Activated CD8-positive, alpha-beta T cell treated with anti-CD3 and anti-CD28 coated beads for 36 hours (primary cell): ENCODE measurements at regions not wholly inside any gene's neighbourhood (a gene's known extent, or its start where the extent isn't known, plus 50 kb on each side); places are given as distances from the start of the nearest gene placed in this dataset.

ENCODE experiments used
- ATAC-seq: fragments of 200-7000 bp; cut with Tn5 transposase; one replicate; pipeline ENCODE4 v1.10.0; 2021; ENCODE audit warnings: mild to moderate bottlenecking, moderate library complexity
- CTCF ChIA-PET: fragments of 350-600 bp; sonication (Branson Sonifier 250); formaldehyde crosslinking; loops from one replicate; lab custom pipeline; 2021; ENCODE audit warnings: antibody characterized with exemption; lab: Charles Lee
- POLR2A ChIA-PET: fragments of 350-600 bp; sonication (Branson Sonifier 250); formaldehyde crosslinking; loops from one replicate; lab custom pipeline; 2021; ENCODE audit warnings: antibody characterized with exemption; lab: Charles Lee
- DNase-seq: peaks from one replicate; pipeline ENCODE4 v3.0.0-alpha.2; 2020
- H3K27ac Mint-ChIP-seq: one replicate; pipeline ENCODE4 v1.8.0; 2021; ENCODE audit warnings: mild to moderate bottlenecking, mixed read lengths
- H3K27me3 Mint-ChIP-seq: one replicate; pipeline ENCODE4 v1.8.0; 2021; ENCODE audit warnings: mixed read lengths
- H3K36me3 Mint-ChIP-seq: one replicate; pipeline ENCODE4 v1.8.0; 2021; ENCODE audit warnings: low read depth, mixed read lengths
- H3K4me1 Mint-ChIP-seq: one replicate; pipeline ENCODE4 v1.8.0; 2021; ENCODE audit warnings: low read depth, mixed read lengths
- H3K4me3 Mint-ChIP-seq: one replicate; pipeline ENCODE4 v1.8.0; 2021; ENCODE audit warnings: mild to moderate bottlenecking, moderate library complexity, mixed read lengths
- H3K9me3 Mint-ChIP-seq: one replicate; pipeline ENCODE4 v1.8.0; 2021; ENCODE audit warnings: mixed read lengths
- intact Hi-C: fragments of 100-400 bp; cut with micrococcal nuclease; formaldehyde crosslinking; loops from one replicate; pipeline ENCODE4 v1.10.0; 2022
- TF ChIP-seq, protein P1 (sequence below): fragments of 200-600 bp; IDR thresholded peaks from one replicate; pipeline ENCODE4 v1.8.0; 2022; ENCODE audit warnings: antibody characterized with exemption, mild to moderate bottlenecking

- intact Hi-C loops: no loop called here
Observed at GRCh38 chr5:143561219-143561618, 157.7 kb upstream of the NR3C1 start.

GRCh38 chr5:143560378-143560777 lies 156.9 kb upstream of the NR3C1 start:
- ChIA-PET POLR2A (no interaction called here), CTCF (no interaction called here)
- ATAC-seq (no peak), DNase-seq (no peak)
- Mint-ChIP-seq H3K9me3 (no peaks in the 10 kb centered on the region), H3K27me3 (no peaks in the 10 kb centered on the region), H3K4me1 (peaks cover 21% of the 10 kb centered on the region), H3K36me3 (no peaks in the 10 kb centered on the region), H3K27ac (no peak overlapping the region), H3K4me3 (no peak overlapping the region)
- TF ChIP-seq, protein P1, sequence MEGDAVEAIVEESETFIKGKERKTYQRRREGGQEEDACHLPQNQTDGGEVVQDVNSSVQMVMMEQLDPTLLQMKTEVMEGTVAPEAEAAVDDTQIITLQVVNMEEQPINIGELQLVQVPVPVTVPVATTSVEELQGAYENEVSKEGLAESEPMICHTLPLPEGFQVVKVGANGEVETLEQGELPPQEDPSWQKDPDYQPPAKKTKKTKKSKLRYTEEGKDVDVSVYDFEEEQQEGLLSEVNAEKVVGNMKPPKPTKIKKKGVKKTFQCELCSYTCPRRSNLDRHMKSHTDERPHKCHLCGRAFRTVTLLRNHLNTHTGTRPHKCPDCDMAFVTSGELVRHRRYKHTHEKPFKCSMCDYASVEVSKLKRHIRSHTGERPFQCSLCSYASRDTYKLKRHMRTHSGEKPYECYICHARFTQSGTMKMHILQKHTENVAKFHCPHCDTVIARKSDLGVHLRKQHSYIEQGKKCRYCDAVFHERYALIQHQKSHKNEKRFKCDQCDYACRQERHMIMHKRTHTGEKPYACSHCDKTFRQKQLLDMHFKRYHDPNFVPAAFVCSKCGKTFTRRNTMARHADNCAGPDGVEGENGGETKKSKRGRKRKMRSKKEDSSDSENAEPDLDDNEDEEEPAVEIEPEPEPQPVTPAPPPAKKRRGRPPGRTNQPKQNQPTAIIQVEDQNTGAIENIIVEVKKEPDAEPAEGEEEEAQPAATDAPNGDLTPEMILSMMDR: no peak
- intact Hi-C loops: no loop called here

More at GRCh38 chr5:143561219-143561618, 157.7 kb upstream of the NR3C1 start:
- Mint-ChIP-seq H3K4me3 (no peak overlapping the region), H3K9me3 (no peaks in the 10 kb centered on the region), H3K4me1 (peaks cover 21% of the 10 kb centered on the region), H3K36me3 (no peaks in the 10 kb centered on the region), H3K27me3 (no peaks in the 10 kb centered on the region), H3K27ac (no peak overlapping the region)
- no peak for DNase-seq
- no peak for ATAC-seq
- TF ChIP-seq, protein P1: no peak
- POLR2A ChIA-PET: no interaction called here
- CTCF ChIA-PET: no interaction called here

DNA sequence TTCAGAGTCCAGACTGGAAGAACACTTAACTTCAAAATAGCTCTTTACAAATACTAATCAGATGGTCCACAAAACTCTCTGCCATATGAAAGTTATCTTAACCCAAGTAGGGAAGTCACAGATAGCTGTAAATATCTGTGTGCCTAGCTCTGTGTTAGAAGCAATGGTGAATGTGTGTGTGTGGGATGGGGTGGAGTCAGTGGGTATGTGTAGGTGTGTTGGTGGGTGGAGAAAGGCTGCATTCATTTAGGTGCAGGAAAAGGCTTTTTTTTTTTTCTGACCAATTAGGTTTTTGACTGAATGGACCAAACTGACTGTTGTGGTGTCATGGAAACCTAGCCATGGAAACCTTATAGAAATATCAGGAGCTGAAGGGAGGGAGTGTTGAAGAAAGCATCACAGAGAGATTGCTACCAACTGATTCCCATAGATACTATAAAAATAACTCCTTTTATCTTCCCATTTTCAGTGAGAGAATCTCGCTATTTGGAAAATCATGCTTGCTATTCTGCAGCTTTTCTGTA lies 156.2 kb upstream of the NR3C1 start:
- Mint-ChIP-seq H3K27ac (no peak overlapping the region), H3K4me1 (peaks cover 19% of the 10 kb centered on the region), H3K9me3 (no peaks in the 10 kb centered on the region), H3K4me3 (no peak overlapping the region), H3K36me3 (no peaks in the 10 kb centered on the region), H3K27me3 (no peaks in the 10 kb centered on the region)
- no peak for ATAC-seq
- ChIA-PET CTCF (interaction anchor here (1.0 kb wide), 1 partner anchor 95 kb away, joined by 3 read pairs; no protein-coding TSS in a partner anchor), POLR2A (no interaction called here)
- no peak for DNase-seq
- TF ChIP-seq, protein P1: no peak
- intact Hi-C loops: no loop called here

DNA sequence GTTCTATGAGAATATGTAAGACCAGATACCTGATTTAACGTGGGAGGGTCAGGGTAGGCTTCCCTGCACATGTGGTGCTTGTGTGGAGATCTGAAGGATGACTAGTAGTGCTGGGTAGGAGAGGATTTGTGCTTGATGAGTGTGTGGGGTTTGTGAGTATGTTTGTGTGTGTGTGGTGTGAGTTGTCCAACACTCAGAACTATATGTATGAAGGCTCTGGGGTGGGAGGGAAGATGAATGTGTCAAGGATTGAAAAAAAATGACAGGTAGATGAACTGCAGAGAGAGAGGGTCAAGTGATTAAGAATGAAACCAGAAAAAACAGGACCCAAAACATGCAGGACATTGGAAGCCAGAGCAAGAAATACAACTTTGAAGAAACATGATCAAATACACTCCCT lies 154.6 kb upstream of the NR3C1 start:
- peaks cover 2% of the 10 kb centered on the region for H3K27me3 Mint-ChIP-seq
- DNase-seq (no peak), ATAC-seq (peak; percentile 27)
- H3K4me1 Mint-ChIP-seq: peaks cover 15% of the 10 kb centered on the region
- H3K27ac Mint-ChIP-seq: no peak overlapping the region
- intact Hi-C loops: no loop called here
- no peak overlapping the region for H3K4me3 Mint-ChIP-seq
- no peaks in the 10 kb centered on the region for H3K36me3 Mint-ChIP-seq
- CTCF ChIA-PET: no interaction called here
- no peaks in the 10 kb centered on the region for H3K9me3 Mint-ChIP-seq
- TF ChIP-seq, protein P1: no peak
- POLR2A ChIA-PET: no interaction called here

GRCh38 chr5:143557061-143557818 lies 153.8 kb upstream of the NR3C1 start:
- H3K27ac Mint-ChIP-seq: no peak overlapping the region
- DNase-seq (no peak), ATAC-seq (peak; percentile 53)
- ChIA-PET POLR2A (interaction anchor here (0.6 kb wide), 1 partner anchor 1170 kb away, joined by 3 read pairs; no protein-coding TSS in a partner anchor), CTCF (no interaction called here)
- peaks cover 4% of the 10 kb centered on the region for H3K27me3 Mint-ChIP-seq
- H3K36me3 Mint-ChIP-seq: no peaks in the 10 kb centered on the region
- intact Hi-C loops: no loop called here
- TF ChIP-seq, protein P1: no peak
- H3K4me3 Mint-ChIP-seq: no peak overlapping the region
- peaks cover 15% of the 10 kb centered on the region for H3K4me1 Mint-ChIP-seq
- no peaks in the 10 kb centered on the region for H3K9me3 Mint-ChIP-seq
